Mesenchymal stem cell (in vitro differentiated cells and primary cell): ENCODE measurements at regions not wholly inside any gene's neighbourhood (a gene's known extent, or its start where the extent isn't known, plus 50 kb on each side); places are given as distances from the start of the nearest gene placed in this dataset.

Experiments
- DNase-seq: peaks from one replicate; pipeline ENCODE4 v3.0.0-alpha.2; 2013
- H2AFZ ChIP-seq: one replicate; pipeline ENCODE4 v1.6.1; 2013; ENCODE audit warnings: low read depth, mild to moderate bottlenecking, control low read depth, inconsistent platforms, low read length, moderate library complexity
- H2AK5ac ChIP-seq: 2 replicates; pipeline ENCODE4 v1.6.1; 2013; ENCODE audit warnings: low read length, moderate library complexity, mild to moderate bottlenecking, inconsistent platforms; ENCODE audit not compliant: severe bottlenecking
- H2BK120ac ChIP-seq: one replicate; pipeline ENCODE4 v1.6.1; 2013; ENCODE audit warnings: low read depth, mild to moderate bottlenecking, inconsistent platforms, low read length, moderate library complexity
- H2BK12ac ChIP-seq, 2 experiments: one replicate each; pipeline ENCODE4 v1.6.1; 2013; ENCODE audit warnings: inconsistent platforms in 2 of 2, low read length in 2 of 2, mild to moderate bottlenecking in 2 of 2, moderate library complexity in 2 of 2, control low read depth in 1 of 2
- H2BK15ac ChIP-seq: one replicate; pipeline ENCODE4 v1.6.1; 2013; ENCODE audit warnings: mild to moderate bottlenecking, low read depth, inconsistent platforms; ENCODE audit not compliant: poor library complexity, severe bottlenecking
- H2BK5ac ChIP-seq: 2 replicates; pipeline ENCODE4 v1.6.1; 2013; ENCODE audit warnings: low read depth, mild to moderate bottlenecking, low read length, control low read depth, inconsistent platforms; ENCODE audit not compliant: poor library complexity, severe bottlenecking
- H3K14ac ChIP-seq, 2 experiments: one replicate each; pipeline ENCODE4 v1.6.1; 2013; ENCODE audit warnings: inconsistent platforms in 2 of 2, low read length in 2 of 2, control low read depth in 1 of 2, mild to moderate bottlenecking in 1 of 2, moderate library complexity in 1 of 2
- H3K18ac ChIP-seq, 2 experiments: one replicate each; pipeline ENCODE4 v1.6.1; 2013; ENCODE audit warnings: inconsistent platforms in 2 of 2, low read length in 2 of 2, control low read depth in 1 of 2, low read depth in 1 of 2, mild to moderate bottlenecking in 1 of 2
- H3K23ac ChIP-seq, 2 experiments: one replicate each; pipeline ENCODE4 v1.6.1; 2013; ENCODE audit warnings: inconsistent platforms in 2 of 2, low read length in 2 of 2, mild to moderate bottlenecking in 2 of 2, moderate library complexity in 2 of 2, control low read depth in 1 of 2
- H3K27ac ChIP-seq: 2 replicates; pipeline ENCODE4 v1.5.1; 2013; ENCODE audit warnings: mild to moderate bottlenecking, moderate library complexity, low read length, control low read depth, inconsistent platforms; ENCODE audit not compliant: poor library complexity, severe bottlenecking
- H3K27me3 ChIP-seq, 2 experiments: 2 replicates each; pipeline versions ENCODE4 v1.6.1 to v1.7.0; 2013; ENCODE audit warnings: low read length in 2 of 2, mild to moderate bottlenecking in 2 of 2, moderate library complexity in 2 of 2, control low read depth in 1 of 2, inconsistent platforms in 1 of 2; ENCODE audit not compliant: control insufficient read depth in 1 of 2, insufficient read depth in 1 of 2
- H3K36me3 ChIP-seq, 2 experiments: 2 replicates each; pipeline versions ENCODE4 v1.6.1 to v1.7.0; 2013; ENCODE audit warnings: low read length in 2 of 2, control low read depth in 1 of 2, inconsistent platforms in 1 of 2, low read depth in 1 of 2, mild to moderate bottlenecking in 1 of 2; ENCODE audit not compliant: insufficient read depth in 2 of 2, control insufficient read depth in 1 of 2
- H3K4ac ChIP-seq, 2 experiments: one replicate each; pipeline ENCODE4 v1.6.1; 2013; ENCODE audit warnings: inconsistent platforms in 2 of 2, low read length in 2 of 2, mild to moderate bottlenecking in 2 of 2, moderate library complexity in 2 of 2, control low read depth in 1 of 2, low read depth in 1 of 2
- H3K4me1 ChIP-seq: 2 replicates; pipeline ENCODE4 v1.6.1; 2013; ENCODE audit warnings: low read depth, low read length, control low read depth; ENCODE audit not compliant: control insufficient read depth, insufficient read depth
- H3K4me2 ChIP-seq: 2 replicates; pipeline ENCODE4 v1.6.1; 2013; ENCODE audit warnings: low read length, mild to moderate bottlenecking, inconsistent platforms; ENCODE audit not compliant: poor library complexity, severe bottlenecking
- H3K4me3 ChIP-seq, 2 experiments: 2 replicates each; pipeline versions ENCODE4 v1.5.1 to v1.7.0; 2013; ENCODE audit warnings: low read length in 2 of 2, mild to moderate bottlenecking in 2 of 2, control low read depth in 1 of 2, low read depth in 1 of 2; ENCODE audit not compliant: insufficient read depth in 1 of 2
- H3K79me1 ChIP-seq: replicated peaks from 2 replicates; pipeline ENCODE4 v1.6.1; 2013; ENCODE audit warnings: mild to moderate bottlenecking, control low read depth, low read length, inconsistent platforms; ENCODE audit not compliant: poor library complexity, severe bottlenecking
- H3K9ac ChIP-seq: 2 replicates; pipeline ENCODE4 v1.7.0; 2013; ENCODE audit warnings: mild to moderate bottlenecking, low read length, moderate library complexity
- H3K9me3 ChIP-seq: 2 replicates; pipeline ENCODE4 v1.7.0; 2013; ENCODE audit warnings: mild to moderate bottlenecking, low read length; ENCODE audit not compliant: control insufficient read depth
- H4K8ac ChIP-seq: one replicate; pipeline ENCODE4 v1.6.1; 2013; ENCODE audit warnings: inconsistent platforms, mild to moderate bottlenecking, low read length, moderate library complexity
- H4K91ac ChIP-seq: one replicate; pipeline ENCODE4 v1.6.1; 2013; ENCODE audit warnings: mild to moderate bottlenecking, low read length, inconsistent platforms
- WGBS: methylation state at CpG from one replicate; pipeline ENCODE4 v1.1.7; 2013; ENCODE audit warnings: mixed read lengths; 5-methylcytosine and 5-hydroxymethylcytosine counted together

DNA sequence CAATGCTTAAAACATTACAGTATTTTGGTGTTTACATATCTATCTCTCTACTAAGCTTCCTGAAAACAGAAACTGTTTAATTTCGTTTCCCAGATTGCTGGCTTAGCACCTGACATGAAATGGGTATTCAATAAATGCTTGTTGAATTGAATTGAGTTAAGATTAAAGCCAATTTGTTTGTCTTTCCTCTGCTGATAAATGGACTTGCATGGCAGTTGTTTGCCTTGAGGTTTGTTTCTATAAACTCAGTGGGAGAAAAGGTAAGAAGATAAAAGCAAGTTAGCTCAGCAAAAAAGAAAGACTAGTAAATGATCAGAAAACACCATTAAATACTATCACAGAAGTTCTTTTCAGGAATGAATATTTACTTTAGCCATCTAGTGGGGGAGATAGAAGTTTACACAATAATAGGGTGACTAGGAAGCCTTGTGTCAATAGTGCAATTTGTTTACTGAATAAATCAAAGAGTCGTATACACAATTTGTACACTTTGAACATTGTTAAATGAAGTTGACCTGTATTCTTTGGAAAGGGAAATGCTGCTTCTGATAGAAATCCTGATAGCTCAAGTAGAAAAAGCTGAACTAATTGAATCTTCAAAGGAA is 754.5 kb upstream of the FAM98A start:
- Histone ChIP-seq H3K9me3 (no peaks in the 10 kb centered on the region), H3K23ac (no peak overlapping the region), H3K27ac (no peak overlapping the region), H3K4ac (no peak overlapping the region), H2BK15ac (no peak overlapping the region), H4K8ac (no peak overlapping the region), H3K4me3 (no peak overlapping the region), H2AFZ (no peak overlapping the region), H3K79me1 (no peaks in the 10 kb centered on the region), H4K91ac (no peak overlapping the region), H3K4me1 (no peaks in the 10 kb centered on the region), H2BK5ac (no peak overlapping the region), H3K27me3 (no peaks in the 10 kb centered on the region), H2AK5ac (no peak overlapping the region), H3K18ac (no peak overlapping the region), H3K36me3 (no peaks in the 10 kb centered on the region), H2BK12ac (no peak overlapping the region), H2BK120ac (no peak overlapping the region), H3K9ac (no peak overlapping the region), H3K14ac (no peak overlapping the region), H3K4me2 (no peak overlapping the region)
- no peak for DNase-seq
- WGBS = 38% methylated on average over 1 of the region's 2 CpGs

DNA sequence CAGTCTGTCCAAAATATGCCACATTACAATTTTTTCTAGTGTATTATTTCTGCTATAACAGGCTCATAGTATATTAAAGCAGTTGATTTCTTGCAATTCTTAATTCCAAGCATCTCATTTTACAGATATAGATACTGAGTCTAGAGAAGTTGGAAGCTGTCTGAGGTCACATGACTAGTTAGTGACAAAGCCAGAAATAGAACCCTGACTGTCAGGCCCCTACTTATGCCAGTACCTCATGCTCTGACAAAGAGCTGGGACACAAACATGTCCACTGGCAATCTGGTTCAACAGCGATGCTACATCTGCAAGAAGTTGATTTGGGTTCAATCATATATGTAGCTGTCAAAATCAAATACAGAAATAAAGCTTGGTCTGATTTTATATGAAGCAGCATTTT is 750.4 kb upstream of the FAM98A start:
- Histone ChIP-seq H2AK5ac (no peak overlapping the region), H3K4me2 (no peak overlapping the region), H3K27ac (no peak overlapping the region), H2BK12ac (no peak overlapping the region), H3K18ac (no peak overlapping the region), H2BK120ac (no peak overlapping the region), H3K27me3 (no peaks in the 10 kb centered on the region), H4K8ac (no peak overlapping the region), H3K9ac (no peak overlapping the region), H2BK15ac (no peak overlapping the region), H3K4me3 (no peak overlapping the region), H3K14ac (no peak overlapping the region), H4K91ac (no peak overlapping the region), H3K4me1 (no peaks in the 10 kb centered on the region), H2AFZ (no peak overlapping the region), H2BK5ac (no peak overlapping the region), H3K79me1 (no peaks in the 10 kb centered on the region), H3K23ac (no peak overlapping the region), H3K9me3 (no peaks in the 10 kb centered on the region), H3K4ac (no peak overlapping the region), H3K36me3 (no peaks in the 10 kb centered on the region)
- whole genome bisulfite sequencing = no CpG with 5 or more reads among the region's 1 CpG
- DNase-seq = no peak

DNA sequence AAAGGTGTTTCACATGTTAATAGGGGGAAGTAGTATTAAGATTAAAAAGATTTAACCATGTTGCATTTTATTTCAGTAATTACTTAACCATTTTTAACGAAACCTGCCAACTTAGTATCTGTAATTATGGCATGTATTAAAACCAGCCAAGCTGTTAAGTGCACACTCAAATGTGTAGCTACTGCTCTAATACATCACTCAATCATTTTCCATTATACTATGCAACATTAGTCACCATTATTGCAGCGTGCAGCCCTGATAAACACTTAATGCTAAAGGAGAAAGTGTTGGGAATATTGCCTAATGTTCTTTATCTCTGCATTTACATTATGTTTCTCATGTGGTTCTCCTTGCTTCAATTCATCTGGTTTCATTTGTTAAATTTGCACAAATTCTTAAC is 745.9 kb upstream of the FAM98A start:
- Histone ChIP-seq H3K4me2 (no peak overlapping the region), H3K27ac (no peak overlapping the region), H2AFZ (no peak overlapping the region), H4K91ac (no peak overlapping the region), H2BK12ac (no peak overlapping the region), H3K79me1 (no peaks in the 10 kb centered on the region), H3K14ac (no peak overlapping the region), H3K27me3 (no peaks in the 10 kb centered on the region), H3K9ac (no peak overlapping the region), H3K4ac (no peak overlapping the region), H2BK5ac (no peak overlapping the region), H2BK15ac (no peak overlapping the region), H3K36me3 (no peaks in the 10 kb centered on the region), H3K23ac (no peak overlapping the region), H2AK5ac (no peak overlapping the region), H4K8ac (no peak overlapping the region), H2BK120ac (no peak overlapping the region), H3K4me1 (no peaks in the 10 kb centered on the region), H3K18ac (no peak overlapping the region), H3K9me3 (no peaks in the 10 kb centered on the region), H3K4me3 (no peak overlapping the region)
- DNase-seq = no peak
- WGBS = 57% methylated on average over 1 of the region's 2 CpGs

DNA sequence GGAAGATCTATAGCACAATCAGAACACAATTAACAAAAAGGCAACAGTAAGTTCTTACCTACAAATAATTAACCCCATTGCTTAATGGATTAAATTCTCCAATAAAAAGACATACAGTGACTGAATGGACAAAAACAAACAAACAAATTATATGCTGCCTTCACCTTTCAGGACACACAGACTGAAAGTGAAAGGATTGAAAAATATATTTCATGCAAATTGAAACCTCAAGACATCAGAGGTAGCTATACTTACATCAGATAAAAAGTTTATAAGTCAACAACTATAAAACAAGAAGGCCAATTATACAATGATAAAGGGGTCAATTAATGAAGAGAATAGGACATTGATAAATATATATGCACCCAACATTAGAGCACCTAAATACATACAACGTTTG is 741.2 kb upstream of the FAM98A start:
- H2AK5ac ChIP-seq = no peak overlapping the region
- H2BK12ac ChIP-seq = no peak overlapping the region
- H2BK120ac ChIP-seq = no peak overlapping the region
- H3K23ac ChIP-seq = no peak overlapping the region
- no peak overlapping the region for H2AFZ ChIP-seq
- H3K79me1 ChIP-seq = no peaks in the 10 kb centered on the region
- no peak overlapping the region for H3K9ac ChIP-seq
- no peak overlapping the region for H4K91ac ChIP-seq
- no peak for DNase-seq
- no peak overlapping the region for H3K4me2 ChIP-seq
- no peaks in the 10 kb centered on the region for H3K9me3 ChIP-seq
- no peak overlapping the region for H2BK15ac ChIP-seq
- H3K4me1 ChIP-seq = no peaks in the 10 kb centered on the region
- H3K14ac ChIP-seq = no peak overlapping the region
- H3K27me3 ChIP-seq = no peaks in the 10 kb centered on the region
- WGBS = no CpG with 5 or more reads among the region's 1 CpG
- no peak overlapping the region for H4K8ac ChIP-seq
- H2BK5ac ChIP-seq = no peak overlapping the region
- H3K4me3 ChIP-seq = no peak overlapping the region
- H3K27ac ChIP-seq = no peak overlapping the region
- no peak overlapping the region for H3K4ac ChIP-seq
- no peaks in the 10 kb centered on the region for H3K36me3 ChIP-seq
- H3K18ac ChIP-seq = no peak overlapping the region
